ENCODE measurements at regions not wholly inside any gene's neighbourhood (a gene's known extent, or its start where the extent isn't known, plus 50 kb on each side); places are given as distances from the start of the nearest gene placed in this dataset.

- Mint-ChIP-seq H3K4me1 (peaks cover 14% of the 10 kb centered on the region), H3K27ac (no peak overlapping the region), H3K4me3 (no peak overlapping the region), H3K36me3 (no peaks in the 10 kb centered on the region), H3K27me3 (peaks cover 13% of the 10 kb centered on the region), H3K9me3 (no peaks in the 10 kb centered on the region)
- DNase-seq, result no peak
- CTCF ChIA-PET, result no interaction called here
Measured at GRCh38 chr3:107942951-107943749, 147.7 kb downstream of the CD47 start.

- Mint-ChIP-seq H3K27ac (no peak overlapping the region), H3K4me3 (no peak overlapping the region), H3K36me3 (no peaks in the 10 kb centered on the region), H3K4me1 (peaks cover 14% of the 10 kb centered on the region), H3K9me3 (no peaks in the 10 kb centered on the region), H3K27me3 (peaks cover 13% of the 10 kb centered on the region)
- DNase-seq, result no peak
- CTCF ChIA-PET, result interaction anchor here (2.5 kb wide), 1 partner anchor 14 kb away, joined by 11 read pairs; no protein-coding TSS in a partner anchor
Measured at GRCh38 chr3:107942244-107942643, 148.6 kb downstream of the CD47 start.

- no peak for DNase-seq
- Mint-ChIP-seq H3K4me1 (peaks cover 14% of the 10 kb centered on the region), H3K27me3 (peaks cover 17% of the 10 kb centered on the region), H3K27ac (no peak overlapping the region), H3K36me3 (no peaks in the 10 kb centered on the region), H3K4me3 (no peak overlapping the region), H3K9me3 (no peaks in the 10 kb centered on the region)
- CTCF ChIA-PET, result interaction anchor here (1.2 to 2.6 kb wide), 5 partner anchors 12 to 538 kb away, joined by 3 to 13 read pairs (median 6); no protein-coding TSS in a partner anchor
Measured at GRCh38 chr3:107939691-107940442, 151.0 kb downstream of the CD47 start.

- H3K9me3 Mint-ChIP-seq, result no peaks in the 10 kb centered on the region
- no peak for DNase-seq
Measured at GRCh38 chr3:107938143-107938542, 152.7 kb downstream of the CD47 start.

GRCh38 chr3:107934808-107935207 lies 156.0 kb downstream of the CD47 start:
- H3K27ac Mint-ChIP-seq, result no peak overlapping the region
- no peaks in the 10 kb centered on the region for H3K9me3 Mint-ChIP-seq
- no peaks in the 10 kb centered on the region for H3K36me3 Mint-ChIP-seq
- CTCF ChIA-PET, result interaction anchor here (0.6 to 1.0 kb wide), 2 partner anchors 43 to 194 kb away, joined by 3 to 4 read pairs; no protein-coding TSS in a partner anchor
- no peak for DNase-seq
- peaks cover 18% of the 10 kb centered on the region for H3K27me3 Mint-ChIP-seq
- no peak overlapping the region for H3K4me3 Mint-ChIP-seq
- no peaks in the 10 kb centered on the region for H3K4me1 Mint-ChIP-seq

More at GRCh38 chr3:107938143-107938542, 152.7 kb downstream of the CD47 start:
- H3K4me1 Mint-ChIP-seq, result peaks cover 14% of the 10 kb centered on the region
- H3K36me3 Mint-ChIP-seq, result no peaks in the 10 kb centered on the region
- no peak overlapping the region for H3K27ac Mint-ChIP-seq
- CTCF ChIA-PET, result interaction anchor here (0.8 to 2.6 kb wide), 9 partner anchors 10 to 541 kb away, joined by 3 to 13 read pairs (median 3); no protein-coding TSS in a partner anchor
- no peak overlapping the region for H3K4me3 Mint-ChIP-seq
- peaks cover 20% of the 10 kb centered on the region for H3K27me3 Mint-ChIP-seq

- CTCF ChIA-PET, result no interaction called here
- H3K36me3 Mint-ChIP-seq, result no peaks in the 10 kb centered on the region
- no peak for DNase-seq
- no peaks in the 10 kb centered on the region for H3K4me1 Mint-ChIP-seq
- peaks cover 15% of the 10 kb centered on the region for H3K27me3 Mint-ChIP-seq
- no peak overlapping the region for H3K27ac Mint-ChIP-seq
- H3K9me3 Mint-ChIP-seq, result no peaks in the 10 kb centered on the region
- H3K4me3 Mint-ChIP-seq, result no peak overlapping the region
Measured at GRCh38 chr3:107933450-107933849, 157.4 kb downstream of the CD47 start.

GRCh38 chr3:107931326-107931725 lies 159.5 kb downstream of the CD47 start:
- Mint-ChIP-seq H3K27me3 (peaks cover 22% of the 10 kb centered on the region), H3K4me1 (peaks cover 12% of the 10 kb centered on the region), H3K9me3 (no peaks in the 10 kb centered on the region), H3K36me3 (peaks cover 1% of the 10 kb centered on the region), H3K4me3 (no peak overlapping the region), H3K27ac (no peak overlapping the region)
- no peak for DNase-seq
- CTCF ChIA-PET, result no interaction called here

GRCh38 chr3:107929088-107929487 lies 161.7 kb downstream of the CD47 start:
- CTCF ChIA-PET, result interaction anchor here (2.4 to 2.7 kb wide), 3 partner anchors 10 to 253 kb away, joined by 10 to 13 read pairs (median 11); no protein-coding TSS in a partner anchor
- no peaks in the 10 kb centered on the region for H3K9me3 Mint-ChIP-seq
- H3K4me3 Mint-ChIP-seq, result no peak overlapping the region
- no peak overlapping the region for H3K27ac Mint-ChIP-seq
- peaks cover 1% of the 10 kb centered on the region for H3K36me3 Mint-ChIP-seq
- no peak for DNase-seq
- H3K4me1 Mint-ChIP-seq, result peaks cover 12% of the 10 kb centered on the region
- peaks cover 33% of the 10 kb centered on the region for H3K27me3 Mint-ChIP-seq

- peak overlapping the region; percentile 74 for H3K4me3 Mint-ChIP-seq
- no peak overlapping the region for H3K27ac Mint-ChIP-seq
- H3K9me3 Mint-ChIP-seq, result no peaks in the 10 kb centered on the region
- H3K4me1 Mint-ChIP-seq, result peaks cover 12% of the 10 kb centered on the region
- DNase-seq, result no peak
- CTCF ChIA-PET, result interaction anchor here (0.6 to 2.7 kb wide), 32 partner anchors 8 to 692 kb away, joined by 3 to 13 read pairs (median 4); no protein-coding TSS in a partner anchor
- peaks cover 33% of the 10 kb centered on the region for H3K27me3 Mint-ChIP-seq
- peaks cover 1% of the 10 kb centered on the region for H3K36me3 Mint-ChIP-seq
Measured at GRCh38 chr3:107928084-107928445, 162.8 kb downstream of the CD47 start.

GRCh38 chr3:107927361-107928083 lies 163.3 kb downstream of the CD47 start:
- Mint-ChIP-seq H3K27me3 (peaks cover 33% of the 10 kb centered on the region), H3K4me3 (peak overlapping the region; percentile 74), H3K4me1 (peaks cover 12% of the 10 kb centered on the region), H3K27ac (no peak overlapping the region), H3K36me3 (peaks cover 1% of the 10 kb centered on the region), H3K9me3 (no peaks in the 10 kb centered on the region)
- CTCF ChIA-PET, result interaction anchor here (0.6 to 2.7 kb wide), 33 partner anchors 8 to 692 kb away, joined by 3 to 13 read pairs (median 4); no protein-coding TSS in a partner anchor
- peak; percentile 72 for DNase-seq

GRCh38 chr3:107925851-107926250 lies 165.0 kb downstream of the CD47 start:
- peaks cover 12% of the 10 kb centered on the region for H3K4me1 Mint-ChIP-seq
- H3K36me3 Mint-ChIP-seq, result peaks cover 1% of the 10 kb centered on the region
- no peaks in the 10 kb centered on the region for H3K9me3 Mint-ChIP-seq
- no peak overlapping the region for H3K4me3 Mint-ChIP-seq
- H3K27ac Mint-ChIP-seq, result no peak overlapping the region
- CTCF ChIA-PET, result interaction anchor here (0.7 to 1.4 kb wide), 3 partner anchors 13 to 80 kb away, joined by 3 read pairs; no protein-coding TSS in a partner anchor
- H3K27me3 Mint-ChIP-seq, result peaks cover 37% of the 10 kb centered on the region
- no peak for DNase-seq

- no peaks in the 10 kb centered on the region for H3K9me3 Mint-ChIP-seq
Measured at GRCh38 chr3:107921038-107921437, 169.8 kb downstream of the CD47 start.

GRCh38 chr3:107920538-107920937 lies 170.3 kb downstream of the CD47 start:
- H3K36me3 Mint-ChIP-seq, result no peaks in the 10 kb centered on the region
- H3K9me3 Mint-ChIP-seq, result no peaks in the 10 kb centered on the region
- no peak overlapping the region for H3K4me3 Mint-ChIP-seq
- no peak for DNase-seq
- CTCF ChIA-PET, result no interaction called here
- peaks cover 32% of the 10 kb centered on the region for H3K27me3 Mint-ChIP-seq
- no peak overlapping the region for H3K27ac Mint-ChIP-seq
- no peaks in the 10 kb centered on the region for H3K4me1 Mint-ChIP-seq

More at GRCh38 chr3:107921038-107921437, 169.8 kb downstream of the CD47 start:
- CTCF ChIA-PET, result no interaction called here
- peaks cover 33% of the 10 kb centered on the region for H3K27me3 Mint-ChIP-seq
- H3K4me3 Mint-ChIP-seq, result no peak overlapping the region
- no peak overlapping the region for H3K27ac Mint-ChIP-seq
- H3K4me1 Mint-ChIP-seq, result no peaks in the 10 kb centered on the region
- no peaks in the 10 kb centered on the region for H3K36me3 Mint-ChIP-seq
- no peak for DNase-seq

- no peaks in the 10 kb centered on the region for H3K36me3 Mint-ChIP-seq
- DNase-seq, result no peak
- peaks cover 19% of the 10 kb centered on the region for H3K27me3 Mint-ChIP-seq
- CTCF ChIA-PET, result interaction anchor here (0.8 to 1.3 kb wide), 2 partner anchors 8 to 9 kb away, joined by 3 read pairs; no protein-coding TSS in a partner anchor
- H3K27ac Mint-ChIP-seq, result no peak overlapping the region
- no peaks in the 10 kb centered on the region for H3K9me3 Mint-ChIP-seq
- no peak overlapping the region for H3K4me3 Mint-ChIP-seq
- no peaks in the 10 kb centered on the region for H3K4me1 Mint-ChIP-seq
Measured at GRCh38 chr3:107919239-107919638, 171.6 kb downstream of the CD47 start.

Data from activated naive CD4-positive, alpha-beta T cell treated with anti-CD3 and anti-CD28 coated beads, Interleukin-2, amount 10 ng/mL, durations not matched to agents 7 days and 5 days (primary cell).